H1 (cell line): ENCODE measurements at regions not wholly inside any gene's neighbourhood (a gene's known extent, or its start where the extent isn't known, plus 50 kb on each side); places are given as distances from the start of the nearest gene placed in this dataset.

Experiments
- CTCF ChIA-PET: fragments of 300-600 bp; sonication (Branson Sonifier 250); formaldehyde crosslinking; loops from one replicate; lab custom pipeline; 2021; ENCODE audit not compliant: partially characterized antibody; lab: Charles Lee
- POLR2A ChIA-PET: fragments of 300-600 bp; sonication (Branson Sonifier 250); formaldehyde crosslinking; loops from one replicate; lab custom pipeline; 2021; ENCODE audit warnings: inconsistent platforms; ENCODE audit not compliant: partially characterized antibody; lab: Charles Lee
- DNase-seq, 2 experiments: peaks; one replicate each; pipeline versions ENCODE4 v3.0.0 to v3.0.0-alpha.2; 2010 to 2022; ENCODE audit warnings: low spot score in 2 of 2, low read depth in 1 of 2, mixed read lengths in 1 of 2
- FAIRE-seq: peaks from 2 replicates; lab custom pipeline; 2011; peaks lifted over from hg19 to GRCh38; lab: Jason Lieb, UNC
- H2AFZ ChIP-seq: 2 replicates; pipeline ENCODE4 v1.8.1; 2012; ENCODE audit warnings: low read length, inconsistent platforms
- H2AK5ac ChIP-seq: 2 replicates; pipeline ENCODE4 v1.6.1; 2013; ENCODE audit warnings: low read depth, low read length
- H2BK120ac ChIP-seq: replicated peaks from 2 replicates; pipeline ENCODE3; 2013; ENCODE audit warnings: low read depth, low read length, inconsistent platforms
- H2BK12ac ChIP-seq: 2 replicates; pipeline ENCODE4 v1.6.1; 2013; ENCODE audit warnings: low read depth, low read length
- H2BK15ac ChIP-seq: 2 replicates; pipeline ENCODE4 v1.6.1; 2013; ENCODE audit warnings: low read length
- H2BK20ac ChIP-seq: 2 replicates; pipeline ENCODE4 v1.6.1; 2013; ENCODE audit warnings: low read length
- H2BK5ac ChIP-seq: 2 replicates; pipeline ENCODE4 v1.6.1; 2013; ENCODE audit warnings: low read depth, low read length
- H3K14ac ChIP-seq: 2 replicates; pipeline ENCODE4 v1.6.1; 2013; ENCODE audit warnings: inconsistent platforms; ENCODE audit not compliant: insufficient read length
- H3K18ac ChIP-seq: 2 replicates; pipeline ENCODE4 v1.6.1; 2013; ENCODE audit warnings: low read length; ENCODE audit errors: extremely low read depth
- H3K23ac ChIP-seq: 2 replicates; pipeline ENCODE4 v1.6.1; 2013; ENCODE audit warnings: inconsistent platforms; ENCODE audit not compliant: insufficient read length
- H3K23me2 ChIP-seq: 2 replicates; pipeline ENCODE4 v1.6.1; 2013; ENCODE audit warnings: low read depth, low read length
- H3K27ac ChIP-seq: 2 replicates; pipeline ENCODE4 v1.6.1; 2011; ENCODE audit warnings: low read depth, low read length, inconsistent platforms
- H3K27me3 ChIP-seq, 4 experiments: replicated peaks in 1 of 4; 1 replicate in 1 of 4; 2 replicates in 3 of 4; pipeline versions ENCODE4 v1.6.1 to v1.8.1; 2011 to 2013; ENCODE audit warnings: low read length in 3 of 4, mild to moderate bottlenecking in 3 of 4, inconsistent platforms in 2 of 4, mixed read lengths in 2 of 4, moderate library complexity in 1 of 4; ENCODE audit not compliant: control insufficient read depth in 3 of 4, insufficient read depth in 3 of 4; ENCODE audit errors: extremely low read depth in 1 of 4
- H3K36me3 ChIP-seq, 4 experiments: 2 replicates each; pipeline versions ENCODE4 v1.6.1 to v1.8.1; 2011 to 2013; ENCODE audit warnings: mild to moderate bottlenecking in 4 of 4, low read length in 3 of 4, moderate library complexity in 2 of 4, control low read depth in 1 of 4, inconsistent platforms in 1 of 4; ENCODE audit not compliant: insufficient read depth in 4 of 4, control insufficient read depth in 2 of 4
- H3K4ac ChIP-seq: replicated peaks from 2 replicates; pipeline ENCODE3; 2013; ENCODE audit warnings: low read length, low read depth, mixed read lengths, inconsistent platforms; ENCODE audit not compliant: insufficient read length
- H3K4me1 ChIP-seq, 4 experiments: replicated peaks in 1 of 4; 1 replicate in 1 of 4; 2 replicates in 3 of 4; pipeline versions ENCODE4 v1.6.1 to v1.8.1; 2011 to 2013; ENCODE audit warnings: low read length in 3 of 4, inconsistent platforms in 2 of 4, mixed read lengths in 1 of 4; ENCODE audit not compliant: insufficient read depth in 4 of 4, control insufficient read depth in 3 of 4
- H3K4me2 ChIP-seq, 2 experiments: 2 replicates each; pipeline versions ENCODE4 v1.6.1 to v1.8.1; 2011 to 2013; ENCODE audit warnings: low read depth in 2 of 2, low read length in 2 of 2, control low read depth in 1 of 2, inconsistent platforms in 1 of 2, mild to moderate bottlenecking in 1 of 2; ENCODE audit not compliant: insufficient read depth in 1 of 2
- H3K4me3 ChIP-seq, 4 experiments: fragments of 200-600, 300-600 bp in 1 of 4; sonication (generic), shearing (Covaris generic), sonication (Bioruptor Twin) in 1 of 4; 2 replicates each; pipeline versions ENCODE4 v1.5.1 to v1.8.1; 2011 to 2016; ENCODE audit warnings: low read length in 4 of 4, low read depth in 3 of 4, control low read depth in 2 of 4, inconsistent platforms in 2 of 4, mild to moderate bottlenecking in 2 of 4, mixed read lengths in 1 of 4, moderate library complexity in 1 of 4; ENCODE audit not compliant: insufficient read depth in 2 of 4; ENCODE audit errors: extremely low read depth in 1 of 4
- H3K56ac ChIP-seq: replicated peaks from 2 replicates; pipeline ENCODE3; 2013; ENCODE audit warnings: low read depth, mild to moderate bottlenecking, mixed read lengths, low read length, inconsistent platforms; ENCODE audit not compliant: insufficient read length
- H3K79me1 ChIP-seq: 2 replicates; pipeline ENCODE4 v1.6.1; 2013; ENCODE audit warnings: low read depth, low read length, control low read depth
- H3K79me2 ChIP-seq, 2 experiments: 2 replicates each; pipeline versions ENCODE4 v1.6.1 to v1.8.1; 2012 to 2013; ENCODE audit warnings: low read length in 2 of 2, mild to moderate bottlenecking in 2 of 2, inconsistent platforms in 1 of 2; ENCODE audit not compliant: insufficient read depth in 2 of 2, control insufficient read depth in 1 of 2
- H3K9ac ChIP-seq, 4 experiments: replicated peaks in 1 of 4; 1 replicate in 1 of 4; 2 replicates in 3 of 4; pipeline versions ENCODE4 v1.6.1 to v1.8.1; 2011 to 2013; ENCODE audit warnings: low read depth in 3 of 4, low read length in 3 of 4, control low read depth in 2 of 4, mild to moderate bottlenecking in 2 of 4, moderate library complexity in 2 of 4, inconsistent platforms in 1 of 4; ENCODE audit errors: extremely low read depth in 1 of 4
- H3K9me3 ChIP-seq, 2 experiments: 2 replicates each; pipeline versions ENCODE4 v1.6.1 to v1.8.1; 2012 to 2013; ENCODE audit warnings: mild to moderate bottlenecking in 2 of 2, moderate library complexity in 2 of 2, control low read depth in 1 of 2, inconsistent platforms in 1 of 2, low read depth in 1 of 2, low read length in 1 of 2, mixed read lengths in 1 of 2; ENCODE audit not compliant: insufficient read depth in 2 of 2
- H4K20me1 ChIP-seq, 2 experiments: replicated peaks in 1 of 2; 2 replicates each; pipeline versions ENCODE3 to v1.8.1; 2011 to 2013; ENCODE audit warnings: inconsistent platforms in 2 of 2, low read length in 2 of 2, mild to moderate bottlenecking in 1 of 2; ENCODE audit not compliant: insufficient read depth in 2 of 2, control insufficient read depth in 1 of 2
- H4K5ac ChIP-seq: 2 replicates; pipeline ENCODE4 v1.6.1; 2013; ENCODE audit warnings: low read length, low read depth, mixed read lengths, inconsistent platforms; ENCODE audit not compliant: insufficient read length
- H4K8ac ChIP-seq: 2 replicates; pipeline ENCODE4 v1.8.0; 2013; ENCODE audit warnings: mild to moderate bottlenecking, moderate library complexity, low read length, inconsistent platforms; ENCODE audit not compliant: insufficient read depth; ENCODE audit errors: extremely low read depth
- H4K91ac ChIP-seq: replicated peaks from 2 replicates; pipeline ENCODE3; 2013; ENCODE audit warnings: low read length, mixed read lengths, inconsistent platforms; ENCODE audit not compliant: insufficient read length
- EP300 ChIP-seq, 2 experiments: IDR thresholded peaks; 1 replicate in 1 of 2; 2 replicates in 1 of 2; pipeline ENCODE4 v1.6.1; 2011 to 2012; ENCODE audit warnings: low read depth in 2 of 2, low read length in 2 of 2, mild to moderate bottlenecking in 2 of 2, borderline replicate concordance in 1 of 2, inconsistent platforms in 1 of 2, moderate library complexity in 1 of 2
- JUN ChIP-seq: IDR thresholded peaks from 2 replicates; pipeline ENCODE4 v1.6.1; 2011; ENCODE audit warnings: low read depth, mild to moderate bottlenecking, improper control_type of control experiment, low read length
- NANOG ChIP-seq: IDR thresholded peaks from 2 replicates; pipeline ENCODE4 v1.6.1; 2011; ENCODE audit warnings: low read length, low read depth, mild to moderate bottlenecking, inconsistent platforms; ENCODE audit not compliant: insufficient read depth, poor library complexity, severe bottlenecking
- TF ChIP-seq, protein P1 (sequence below): IDR thresholded peaks from 2 replicates; pipeline ENCODE4 v1.6.1; 2011; ENCODE audit warnings: low read depth, mild to moderate bottlenecking, low read length; ENCODE audit not compliant: insufficient read depth

DNA sequence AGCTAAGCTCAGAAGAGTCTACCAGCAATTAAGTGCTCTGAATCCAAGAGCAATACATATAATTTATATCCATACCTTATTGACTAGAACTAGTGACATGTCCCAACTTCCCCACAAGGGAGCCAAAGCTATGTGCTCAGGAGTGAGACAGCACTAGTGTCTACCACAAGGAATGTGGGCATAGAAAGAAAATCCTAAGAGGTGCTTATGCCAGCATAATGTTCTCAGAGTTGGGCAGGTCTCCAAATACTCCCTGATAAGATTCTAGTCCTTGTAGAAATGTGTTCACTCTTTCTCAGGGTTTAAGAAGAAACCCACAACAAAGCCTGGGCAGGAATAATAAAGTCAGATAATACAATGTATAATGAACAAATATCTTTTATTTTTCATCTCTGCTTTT lies 275.1 kb downstream of the BRINP1 start:
- Histone ChIP-seq H2AFZ (no peak overlapping the region), H4K91ac (no peak overlapping the region), H2BK20ac (no peak overlapping the region), H3K4me3 (no peak overlapping the region), H3K79me2 (no peaks in the 10 kb centered on the region), H3K23me2 (no peaks in the 10 kb centered on the region), H2BK5ac (no peak overlapping the region), H3K36me3 (no peaks in the 10 kb centered on the region), H3K27ac (no peak overlapping the region), H2AK5ac (no peak overlapping the region), H3K4ac (no peak overlapping the region), H2BK120ac (no peak overlapping the region), H3K4me2 (no peak overlapping the region), H3K18ac (no peak overlapping the region), H2BK15ac (no peak overlapping the region), H4K8ac (no peak overlapping the region), H3K27me3 (no peaks in the 10 kb centered on the region), H4K5ac (no peak overlapping the region), H3K4me1 (no peaks in the 10 kb centered on the region), H3K9ac (no peak overlapping the region), H4K20me1 (no peaks in the 10 kb centered on the region), H3K23ac (no peak overlapping the region), H3K79me1 (no peaks in the 10 kb centered on the region), H3K9me3 (no peaks in the 10 kb centered on the region), H3K56ac (no peak overlapping the region), H2BK12ac (no peak overlapping the region), H3K14ac (no peak overlapping the region)
- DNase-seq (no peak), FAIRE-seq (no peak)
- CTCF ChIA-PET = interaction anchor here (0.6 kb wide), 1 partner anchor 19 kb away, joined by 3 read pairs; no protein-coding TSS in a partner anchor
- TF ChIP-seq NANOG = no peak
- TF ChIP-seq EP300 (IDR thresholded peaks at IDR 0.05; ENCODE audit: borderline replicate concordance in 1 of 2, low read depth in 2 of 2, low read length in 2 of 2) = no peak
- no peak for TF ChIP-seq JUN
- TF ChIP-seq, protein P1, sequence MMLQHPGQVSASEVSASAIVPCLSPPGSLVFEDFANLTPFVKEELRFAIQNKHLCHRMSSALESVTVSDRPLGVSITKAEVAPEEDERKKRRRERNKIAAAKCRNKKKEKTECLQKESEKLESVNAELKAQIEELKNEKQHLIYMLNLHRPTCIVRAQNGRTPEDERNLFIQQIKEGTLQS = no peak
- POLR2A ChIA-PET = no interaction called here
